Natural killer cell (primary cell): ENCODE measurements at regions not wholly inside any gene's neighbourhood (a gene's known extent, or its start where the extent isn't known, plus 50 kb on each side); places are given as distances from the start of the nearest gene placed in this dataset.

Experiments
- ATAC-seq, 3 donors: fragments of 150-1000 bp in 2 of 3; fragments of 200-7000 bp in 1 of 3; cut with Tn5 transposase; 1 replicate in 1 of 3; 2 replicates in 2 of 3; pipeline ENCODE4 v1.10.0; 2021; ENCODE audit warnings: mild to moderate bottlenecking in 2 of 3, moderate library complexity in 2 of 3
- DNase-seq, 2 donors: peaks; one replicate each; pipeline versions ENCODE4 v3.0.0 to v3.0.0-alpha.2; 2013 to 2021; ENCODE audit warnings: mixed read lengths in 1 of 2
- H3K27ac ChIP-seq: one replicate; pipeline ENCODE4 v1.5.1; 2013; ENCODE audit warnings: mild to moderate bottlenecking, low read length
- H3K27me3 ChIP-seq: one replicate; pipeline ENCODE4 v1.6.1; 2013; ENCODE audit warnings: low read length; ENCODE audit not compliant: control insufficient read depth, insufficient read depth
- H3K36me3 ChIP-seq: one replicate; pipeline ENCODE4 v1.6.1; 2013; ENCODE audit warnings: low read length; ENCODE audit not compliant: control insufficient read depth, insufficient read depth
- H3K4me1 ChIP-seq: one replicate; pipeline ENCODE4 v1.6.1; 2013; ENCODE audit warnings: low read length; ENCODE audit not compliant: control insufficient read depth, insufficient read depth
- H3K4me3 ChIP-seq: one replicate; pipeline ENCODE4 v1.5.1; 2013; ENCODE audit warnings: low read length
- H3K9me3 ChIP-seq: one replicate; pipeline ENCODE4 v1.6.1; 2013; ENCODE audit warnings: low read length; ENCODE audit not compliant: control insufficient read depth, insufficient read depth
- H3K27ac Mint-ChIP-seq, 2 donors: one replicate each; pipeline ENCODE4 v1.8.0; 2022; ENCODE audit warnings: mild to moderate bottlenecking in 2 of 2, mixed read lengths in 2 of 2, moderate library complexity in 1 of 2
- H3K27me3 Mint-ChIP-seq, 2 donors: one replicate each; pipeline ENCODE4 v1.8.0; 2022; ENCODE audit warnings: low read depth in 2 of 2, mixed read lengths in 2 of 2
- H3K36me3 Mint-ChIP-seq: one replicate; pipeline ENCODE4 v1.8.0; 2022; ENCODE audit warnings: mixed read lengths
- H3K4me1 Mint-ChIP-seq, 2 donors: one replicate each; pipeline ENCODE4 v1.8.0; 2022; ENCODE audit warnings: mixed read lengths in 2 of 2
- H3K4me3 Mint-ChIP-seq: one replicate; pipeline ENCODE4 v1.8.0; 2022; ENCODE audit warnings: mild to moderate bottlenecking, moderate library complexity, mixed read lengths
- H3K9me3 Mint-ChIP-seq, 2 donors: one replicate each; pipeline ENCODE4 v1.8.0; 2022; ENCODE audit warnings: mixed read lengths in 2 of 2
- CTCF ChIP-seq: fragments of 200-600 bp; IDR thresholded peaks from one replicate; pipeline ENCODE4 v1.8.0; 2022; ENCODE audit warnings: antibody characterized with exemption
- WGBS: methylation state at CpG from one replicate; pipeline ENCODE4 v1.1.7; 2013; ENCODE audit warnings: missing lambda C conversion rate; ENCODE audit not compliant: insufficient coverage; 5-methylcytosine and 5-hydroxymethylcytosine counted together
- intact Hi-C: fragments of 100-400 bp; cut with micrococcal nuclease; formaldehyde crosslinking; loops from one replicate; pipeline ENCODE4 v1.14.2; 2022

- ATAC-seq, result peak in 2 of 3 donors; percentile 36 to 71
- H3K27me3 Mint-ChIP-seq, result peaks cover 5 to 11% of the 10 kb centered on the region in 2 donors
- H3K9me3 Mint-ChIP-seq, result no peaks in the 10 kb centered on the region
- no peak overlapping the region for H3K4me3 ChIP-seq
- H3K36me3 ChIP-seq, result no peaks in the 10 kb centered on the region
- WGBS, result 43% methylated on average over 26 of the region's 26 CpGs
- peak in 1 of 2 donors; percentile 56 for DNase-seq
- no peak overlapping the region for H3K4me3 Mint-ChIP-seq
- H3K9me3 ChIP-seq, result no peaks in the 10 kb centered on the region
- H3K4me1 ChIP-seq, result peaks cover 5% of the 10 kb centered on the region
- no peak overlapping the region for H3K27ac Mint-ChIP-seq
- H3K4me1 Mint-ChIP-seq, result no peaks in the 10 kb centered on the region
- peak; percentile 65 for TF ChIP-seq CTCF
- no peaks in the 10 kb centered on the region for H3K36me3 Mint-ChIP-seq
- H3K27ac ChIP-seq, result no peak overlapping the region
- intact Hi-C loops, result loop anchor here (10.0 kb wide), 1 partner anchor 331 kb away; the partner anchor contains the start of gene INHBB
- H3K27me3 ChIP-seq, result no peaks in the 10 kb centered on the region
Measured at GRCh38 chr2:120675460-120676130, 60.1 kb upstream of the GLI2 start.

GRCh38 chr2:120677221-120677620 lies 58.4 kb upstream of the GLI2 start:
- Histone ChIP-seq H3K4me3 (no peak overlapping the region), H3K27me3 (no peaks in the 10 kb centered on the region), H3K9me3 (no peaks in the 10 kb centered on the region), H3K4me1 (peaks cover 5% of the 10 kb centered on the region), H3K36me3 (no peaks in the 10 kb centered on the region), H3K27ac (no peak overlapping the region)
- intact Hi-C loops, result loop anchor here (10.0 kb wide), 1 partner anchor 332 kb away; the partner anchor contains the start of gene INHBB
- Mint-ChIP-seq H3K9me3 (no peaks in the 10 kb centered on the region), H3K4me3 (no peak overlapping the region), H3K27ac (no peak overlapping the region), H3K4me1 (no peaks in the 10 kb centered on the region), H3K36me3 (no peaks in the 10 kb centered on the region), H3K27me3 (peaks cover 4 to 11% of the 10 kb centered on the region in 2 donors)
- no peak for DNase-seq
- no peak for TF ChIP-seq CTCF
- WGBS, result 83% methylated on average over 10 of the region's 10 CpGs
- ATAC-seq, result no peak

GRCh38 chr2:120677696-120678247 lies 57.9 kb upstream of the GLI2 start:
- no peak for TF ChIP-seq CTCF
- Histone ChIP-seq H3K9me3 (no peaks in the 10 kb centered on the region), H3K27me3 (no peaks in the 10 kb centered on the region), H3K27ac (no peak overlapping the region), H3K36me3 (no peaks in the 10 kb centered on the region), H3K4me3 (no peak overlapping the region), H3K4me1 (peaks cover 5% of the 10 kb centered on the region)
- H3K9me3 Mint-ChIP-seq, result no peaks in the 10 kb centered on the region
- intact Hi-C loops, result loop anchor here (10.0 kb wide), 1 partner anchor 333 kb away; the partner anchor contains the start of gene INHBB
- peaks cover 4 to 11% of the 10 kb centered on the region in 2 donors for H3K27me3 Mint-ChIP-seq
- 93% methylated on average over 4 of the region's 4 CpGs for WGBS
- H3K4me1 Mint-ChIP-seq, result no peaks in the 10 kb centered on the region
- DNase-seq (no peak), ATAC-seq (no peak)
- H3K27ac Mint-ChIP-seq, result no peak overlapping the region
- H3K4me3 Mint-ChIP-seq, result no peak overlapping the region
- H3K36me3 Mint-ChIP-seq, result no peaks in the 10 kb centered on the region
